Neural progenitor cell (in vitro differentiated cells): ENCODE measurements at regions not wholly inside any gene's neighbourhood (a gene's known extent, or its start where the extent isn't known, plus 50 kb on each side); places are given as distances from the start of the nearest gene placed in this dataset.

ENCODE experiments used
- EZH2 ChIP-seq: fragments of 200-600 bp; sonication (generic); IDR thresholded peaks from 2 replicates; pipeline ENCODE4 v1.6.1; 2017; ENCODE audit warnings: antibody characterized with exemption, mild to moderate bottlenecking, moderate library complexity
- EZH2phosphoT487 ChIP-seq: fragments of 200-600 bp; sonication (generic); IDR thresholded peaks from 2 replicates; pipeline ENCODE4 v1.6.1; 2017; ENCODE audit warnings: antibody characterized with exemption
- TF ChIP-seq, protein P1 (sequence below): fragments of 200-600 bp; sonication (generic); IDR thresholded peaks from 2 replicates; pipeline ENCODE4 v1.5.1; 2017; ENCODE audit warnings: antibody characterized with exemption, mild to moderate bottlenecking

- TF ChIP-seq, protein P1, sequence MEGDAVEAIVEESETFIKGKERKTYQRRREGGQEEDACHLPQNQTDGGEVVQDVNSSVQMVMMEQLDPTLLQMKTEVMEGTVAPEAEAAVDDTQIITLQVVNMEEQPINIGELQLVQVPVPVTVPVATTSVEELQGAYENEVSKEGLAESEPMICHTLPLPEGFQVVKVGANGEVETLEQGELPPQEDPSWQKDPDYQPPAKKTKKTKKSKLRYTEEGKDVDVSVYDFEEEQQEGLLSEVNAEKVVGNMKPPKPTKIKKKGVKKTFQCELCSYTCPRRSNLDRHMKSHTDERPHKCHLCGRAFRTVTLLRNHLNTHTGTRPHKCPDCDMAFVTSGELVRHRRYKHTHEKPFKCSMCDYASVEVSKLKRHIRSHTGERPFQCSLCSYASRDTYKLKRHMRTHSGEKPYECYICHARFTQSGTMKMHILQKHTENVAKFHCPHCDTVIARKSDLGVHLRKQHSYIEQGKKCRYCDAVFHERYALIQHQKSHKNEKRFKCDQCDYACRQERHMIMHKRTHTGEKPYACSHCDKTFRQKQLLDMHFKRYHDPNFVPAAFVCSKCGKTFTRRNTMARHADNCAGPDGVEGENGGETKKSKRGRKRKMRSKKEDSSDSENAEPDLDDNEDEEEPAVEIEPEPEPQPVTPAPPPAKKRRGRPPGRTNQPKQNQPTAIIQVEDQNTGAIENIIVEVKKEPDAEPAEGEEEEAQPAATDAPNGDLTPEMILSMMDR = no peak
- TF ChIP-seq EZH2phosphoT487 (no peak), EZH2 (no peak)
Observed at GRCh38 chr15:38154837-38155236, 97.8 kb upstream of the SPRED1 start.
